Esophagus muscularis mucosa (tissue), 4 donors: ENCODE measurements at regions not wholly inside any gene's neighbourhood (a gene's known extent, or its start where the extent isn't known, plus 50 kb on each side); places are given as distances from the start of the nearest gene placed in this dataset.

Experiments used
- CTCF ChIP-seq, 3 experiments: fragments of 200-600 bp in 2 of 3; fragments of 450-650 bp in 1 of 3; sonication (generic) in 2 of 3; IDR thresholded peaks; one replicate each; pipeline ENCODE4 v1.5.1; 2017 to 2019; ENCODE audit warnings: antibody characterized with exemption in 3 of 3, mild to moderate bottlenecking in 2 of 3, moderate library complexity in 1 of 3
- EP300 ChIP-seq: sonication (generic); formaldehyde crosslinking; IDR thresholded peaks from one replicate; pipeline ENCODE4 v1.6.1; 2017; ENCODE audit warnings: antibody characterized with exemption
- POLR2A ChIP-seq: fragments of 450-650 bp; IDR thresholded peaks from one replicate; pipeline ENCODE4 v1.6.1; 2017; ENCODE audit warnings: antibody characterized with exemption, moderate library complexity, mild to moderate bottlenecking, low read depth
- POLR2AphosphoS5 ChIP-seq, 2 donors: sonication (generic); formaldehyde crosslinking; IDR thresholded peaks; one replicate each; pipeline ENCODE4 v1.6.1; 2017; ENCODE audit warnings: antibody characterized with exemption in 2 of 2

GRCh38 chr2:125479143-125479636 is 1176.8 kb upstream of the GYPC start:
- no peak for TF ChIP-seq POLR2AphosphoS5 (IDR thresholded peaks at IDR 0.05)
- no peak for TF ChIP-seq CTCF (IDR thresholded peaks at IDR 0.05)
- TF ChIP-seq POLR2A: no peak
- no peak for TF ChIP-seq EP300
